ENCODE measurements at regions not wholly inside any gene's neighbourhood (a gene's known extent, or its start where the extent isn't known, plus 50 kb on each side); places are given as distances from the start of the nearest gene placed in this dataset.

DNA sequence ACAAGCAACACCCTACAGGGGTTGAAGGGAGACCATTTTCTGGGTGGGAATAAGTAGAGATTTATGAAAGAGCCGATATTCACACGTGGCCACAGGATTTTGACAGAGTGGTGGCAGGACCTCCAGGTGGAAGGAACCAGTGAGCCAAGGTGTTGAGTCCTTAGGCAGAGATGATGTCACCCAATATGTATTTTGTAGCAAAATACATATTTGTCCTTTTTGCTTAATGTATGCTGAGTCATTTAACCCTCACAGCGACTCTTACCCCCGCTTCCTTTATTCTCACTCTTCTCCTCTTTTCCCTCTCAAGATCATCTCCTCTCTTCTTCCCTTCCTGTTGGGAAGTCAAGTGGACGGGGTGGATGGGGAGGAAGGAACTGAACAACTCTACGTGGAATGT, 215.7 kb upstream of the S1PR3 start:
- no peak for ATAC-seq
- Histone ChIP-seq H3K9ac (ENCODE audit: insufficient read depth, low read depth, low read length) (no peak overlapping the region), H3K27ac (ENCODE audit: extremely low read length, insufficient read depth, low read length) (no peak overlapping the region), H3K27me3 (ENCODE audit: control insufficient read depth in 1 of 2, insufficient read depth in 2 of 2, low read length in 2 of 2) (peaks cover 2 to 5% of the 10 kb centered on the region in 2 experiments; a peak in 2 of 5 replicates), H3K4me1 (ENCODE audit: insufficient read depth, low read length) (0 out of 2 replicates have a peak, but pooled peaks cover 8% of the 10 kb centered on the region), H4K20me1 (ENCODE audit: insufficient read depth, low read length) (no peaks in the 10 kb centered on the region), H3K36me3 (replicated peaks in 1 of 2; ENCODE audit: control insufficient read depth in 1 of 2, insufficient read depth in 2 of 2, low read length in 2 of 2) (no peaks in the 10 kb centered on the region), H3K4me3 (replicated peaks in 1 of 3; ENCODE audit: insufficient read depth in 1 of 3, low read depth in 2 of 3, low read length in 3 of 3) (no peak overlapping the region), H3K9me3 (ENCODE audit: low read length) (no peaks in the 10 kb centered on the region), H3K79me2 (ENCODE audit: insufficient read depth, low read length) (no peaks in the 10 kb centered on the region), H3K4me2 (ENCODE audit: low read depth, low read length) (no peak overlapping the region), H2AFZ (ENCODE audit: low read length) (no peak overlapping the region)
- intact Hi-C loops (cut with micrococcal nuclease; ENCODE audit: unreplicated experiment) (no loop called here), in situ Hi-C loops (cut with HindIII; ENCODE audit: extremely low pct_ligation_motif_present, low pct_unique_long_range_greater_than_20kb) (no loop called here)
- ChIA-PET POLR2A (no interaction called here), CTCF (ENCODE audit: low intra/inter-chr PET ratio, low total read pairs) (no interaction called here)
- BruUV-seq (replicated peaks): no TSS peak
- no peak for DNase-seq (ENCODE audit: low spot score)
- FAIRE-seq: no peak
- WGBS (ENCODE audit: low lambda C conversion rate): 45% methylated on average over 6 of the region's 6 CpGs
- TF ChIP-seq, protein P1, sequence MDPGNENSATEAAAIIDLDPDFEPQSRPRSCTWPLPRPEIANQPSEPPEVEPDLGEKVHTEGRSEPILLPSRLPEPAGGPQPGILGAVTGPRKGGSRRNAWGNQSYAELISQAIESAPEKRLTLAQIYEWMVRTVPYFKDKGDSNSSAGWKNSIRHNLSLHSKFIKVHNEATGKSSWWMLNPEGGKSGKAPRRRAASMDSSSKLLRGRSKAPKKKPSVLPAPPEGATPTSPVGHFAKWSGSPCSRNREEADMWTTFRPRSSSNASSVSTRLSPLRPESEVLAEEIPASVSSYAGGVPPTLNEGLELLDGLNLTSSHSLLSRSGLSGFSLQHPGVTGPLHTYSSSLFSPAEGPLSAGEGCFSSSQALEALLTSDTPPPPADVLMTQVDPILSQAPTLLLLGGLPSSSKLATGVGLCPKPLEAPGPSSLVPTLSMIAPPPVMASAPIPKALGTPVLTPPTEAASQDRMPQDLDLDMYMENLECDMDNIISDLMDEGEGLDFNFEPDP (CRISPR knock-in tag; conservative IDR thresholded peaks at IDR 0.05): no peak
- TF ChIP-seq PRDM15 (CRISPR knock-in tag; IDR thresholded peaks at IDR 0.05) (no peak), KDM2A (CRISPR knock-in tag; IDR thresholded peaks at IDR 0.05; ENCODE audit: borderline replicate concordance, low read depth) (no peak), ZNF816 (CRISPR knock-in tag; IDR thresholded peaks at IDR 0.05; ENCODE audit: borderline replicate concordance) (no peak), ZNF501 (CRISPR knock-in tag; IDR thresholded peaks at IDR 0.05) (no peak), HMGA1 (CRISPR knock-in tag; conservative IDR thresholded peaks at IDR 0.05) (no peak), NFE2L2 (IDR thresholded peaks at IDR 0.05; ENCODE audit: low read length) (peak; percentile 12; the same call in 1 of the 2 replicates), ZNF20 (CRISPR knock-in tag; IDR thresholded peaks at IDR 0.05) (no peak), REST (IDR thresholded peaks at IDR 0.05; ENCODE audit: borderline replicate concordance in 1 of 2, low read depth in 1 of 2, low read length in 2 of 2) (no peak), ATF7 (IDR thresholded peaks at IDR 0.05) (0 out of 2 replicates have a peak, but pooled peaks have one; percentile 11), ATF7 (CRISPR knock-in tag; IDR thresholded peaks at IDR 0.05) (no peak), ZNF251 (CRISPR knock-in tag; IDR thresholded peaks at IDR 0.05) (no peak), E2F5 (CRISPR knock-in tag; conservative IDR thresholded peaks at IDR 0.05) (no peak), ZNF883 (CRISPR knock-in tag; IDR thresholded peaks at IDR 0.05; ENCODE audit: not compliant biosample characterization) (no peak)
